HG03025 (cell line): ENCODE measurements at regions not wholly inside any gene's neighbourhood (a gene's known extent, or its start where the extent isn't known, plus 50 kb on each side); places are given as distances from the start of the nearest gene placed in this dataset.
"Not testable (repeated sequence)": the region's sequence is repeated elsewhere in the genome, so short reads cannot be mapped to it uniquely, and the experiment has no call there.

Source experiments
- ATAC-seq: cut with Tn5 transposase; IDR thresholded peaks from one replicate; pipeline ENCODE4 v1.9.1; 2021; ENCODE audit warnings: mild to moderate bottlenecking, moderate library complexity; ENCODE audit not compliant: unreplicated experiment, low FRiP score

- ATAC-seq, result no peak
Measured at GRCh38 chr13:87403748-87404432, 267.3 kb upstream of the SLITRK5 start.

GRCh38 chr13:87426742-87427141 lies 244.4 kb upstream of the SLITRK5 start:
- ATAC-seq, result no peak

GRCh38 chr13:87444135-87444534 lies 227.0 kb upstream of the SLITRK5 start:
- ATAC-seq, result peak; percentile 64

- no peak for ATAC-seq
Measured at GRCh38 chr13:87452281-87452680, 218.9 kb upstream of the SLITRK5 start.

DNA sequence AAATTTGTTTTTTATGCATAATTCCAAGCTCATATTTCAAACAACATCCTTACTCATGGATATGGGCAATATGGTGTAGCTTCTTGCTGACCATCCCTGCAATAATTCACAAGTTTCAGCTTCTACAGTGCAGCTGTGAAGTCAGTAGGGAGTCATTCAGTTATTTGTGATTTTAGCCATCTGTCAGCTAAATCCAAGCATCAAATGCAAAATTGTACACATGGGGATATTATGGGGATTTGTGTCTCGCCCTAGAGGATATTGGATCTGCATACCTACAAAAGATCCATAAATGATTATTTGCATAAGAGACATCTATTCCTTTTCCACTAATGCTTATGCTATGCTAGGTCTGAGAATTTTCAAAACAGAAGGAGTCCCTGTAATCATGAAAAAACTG lies 217.9 kb upstream of the SLITRK5 start:
- ATAC-seq, result no peak

DNA sequence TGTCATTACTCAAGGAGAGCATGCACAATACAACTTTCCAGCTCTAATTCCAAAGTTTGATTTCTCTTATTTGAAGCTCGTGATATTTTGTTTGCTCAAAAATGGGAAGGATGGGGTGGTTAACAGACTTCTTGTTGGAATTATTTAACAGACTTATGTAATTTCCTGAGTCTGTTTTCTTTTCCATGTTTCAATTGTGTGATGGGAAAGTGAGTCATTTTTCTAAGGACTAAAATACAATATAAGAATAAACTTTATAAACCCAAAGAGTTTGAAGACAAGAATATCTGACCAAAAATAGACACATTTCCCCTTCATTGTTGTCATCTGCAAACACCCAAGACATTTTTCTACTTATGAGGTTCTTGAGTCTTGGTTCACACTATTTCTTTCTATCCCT lies 211.8 kb upstream of the SLITRK5 start:
- ATAC-seq, result no peak

DNA sequence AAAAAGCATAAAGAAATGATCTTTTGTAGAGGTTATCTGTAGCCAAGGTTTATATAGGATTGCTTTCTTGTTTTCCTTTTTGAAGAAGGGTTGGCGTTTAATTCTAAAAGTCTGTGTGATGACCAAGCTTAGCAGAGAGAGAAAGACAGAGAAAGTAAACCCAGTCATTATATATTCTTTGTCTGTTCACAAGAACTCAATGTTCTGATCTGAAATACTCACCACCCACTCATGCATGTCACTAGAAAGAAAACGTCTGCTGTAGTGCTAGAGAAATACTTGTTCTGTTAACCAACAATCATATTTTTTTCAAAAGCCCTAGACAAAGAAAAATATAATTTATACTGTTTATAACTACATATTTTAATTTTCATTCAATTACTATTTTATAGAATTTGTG lies 173.7 kb upstream of the SLITRK5 start:
- ATAC-seq, result no peak

- ATAC-seq, result no peak
Measured at GRCh38 chr13:87498681-87499080, 172.5 kb upstream of the SLITRK5 start.

DNA sequence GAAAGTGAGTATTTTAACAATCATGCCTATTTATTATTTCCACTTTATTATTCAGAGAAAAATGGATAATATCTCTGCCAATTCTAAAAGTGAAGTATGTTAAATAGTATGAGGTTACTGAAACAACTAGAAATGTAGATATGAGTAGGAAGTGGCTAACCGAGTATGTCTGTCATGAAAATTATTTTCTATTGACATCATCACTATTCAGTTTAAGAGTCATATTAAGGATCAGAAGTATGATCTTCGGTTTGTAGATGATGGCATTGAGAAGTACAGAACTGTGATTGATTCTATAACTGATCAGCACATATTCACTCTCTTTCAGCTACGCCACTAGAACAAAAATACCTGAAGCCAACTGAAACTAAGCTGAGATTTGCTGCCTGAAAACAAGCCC lies 146.4 kb upstream of the SLITRK5 start:
- no peak for ATAC-seq

- ATAC-seq, result no peak
Measured at GRCh38 chr13:87533776-87534175, 137.4 kb upstream of the SLITRK5 start.

DNA sequence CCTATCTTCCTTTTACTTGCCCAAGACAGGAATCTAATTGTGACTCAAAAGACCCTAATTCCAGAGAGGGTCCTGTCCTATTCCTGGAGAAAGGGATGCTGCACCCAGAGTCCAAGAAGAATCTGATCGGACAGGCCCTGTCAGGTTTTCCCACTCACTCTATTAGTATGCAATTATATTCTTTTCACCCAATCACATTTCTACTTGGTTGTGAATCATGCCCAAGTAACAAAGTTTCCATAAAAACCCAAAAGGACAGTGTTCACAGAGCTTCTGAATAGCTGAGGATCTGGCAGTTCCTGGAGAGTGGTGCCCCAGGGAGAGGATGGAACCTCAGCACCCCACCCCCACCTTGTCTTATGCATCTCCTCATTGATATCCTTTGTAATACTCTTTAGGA lies 135.3 kb upstream of the SLITRK5 start:
- no peak for ATAC-seq

DNA sequence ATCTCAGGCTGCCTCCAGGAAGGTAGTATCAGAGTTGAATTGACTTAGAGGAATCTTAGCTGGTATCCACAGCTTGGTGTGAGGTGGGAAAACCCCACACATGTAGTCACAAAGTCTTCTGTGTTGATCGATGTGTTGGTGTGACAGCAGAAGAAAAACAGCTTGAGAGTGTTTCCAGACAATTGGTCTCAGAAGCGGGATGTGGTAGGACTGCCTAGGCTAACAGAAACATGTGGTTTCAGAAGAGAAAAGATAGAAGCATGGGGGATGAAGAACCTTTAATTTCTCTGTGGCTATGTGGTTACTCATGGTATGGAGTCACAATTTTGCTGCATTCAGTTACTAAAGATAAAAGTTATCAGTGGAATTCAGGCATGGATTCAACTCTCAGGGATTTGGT lies 134.7 kb upstream of the SLITRK5 start:
- ATAC-seq, result peak; percentile 35

DNA sequence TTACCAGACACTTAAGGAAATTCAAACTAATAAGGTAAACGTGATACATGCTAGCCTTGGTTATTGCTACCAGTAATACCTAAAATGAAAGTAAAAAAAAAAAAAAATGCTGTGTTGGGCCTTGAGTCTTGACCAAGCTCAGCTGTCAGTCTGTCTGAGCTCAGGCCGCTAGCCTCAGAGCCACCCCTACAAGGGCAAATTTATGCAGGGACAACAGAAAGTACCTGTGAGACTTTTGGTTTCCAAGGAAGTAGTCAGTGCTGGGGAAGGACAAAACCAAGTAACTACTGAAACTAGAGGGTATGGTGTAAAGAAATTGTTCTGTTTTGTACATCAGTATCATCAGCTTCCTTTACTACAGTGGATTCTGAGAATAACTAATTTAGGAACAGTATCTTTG lies 134.3 kb upstream of the SLITRK5 start:
- ATAC-seq, result peak; percentile 91

GRCh38 chr13:87537951-87538350 lies 133.2 kb upstream of the SLITRK5 start:
- no peak for ATAC-seq

GRCh38 chr13:87538366-87539052 lies 132.7 kb upstream of the SLITRK5 start:
- no peak for ATAC-seq

GRCh38 chr13:87553142-87553541 lies 118.0 kb upstream of the SLITRK5 start:
- ATAC-seq, result no peak

DNA sequence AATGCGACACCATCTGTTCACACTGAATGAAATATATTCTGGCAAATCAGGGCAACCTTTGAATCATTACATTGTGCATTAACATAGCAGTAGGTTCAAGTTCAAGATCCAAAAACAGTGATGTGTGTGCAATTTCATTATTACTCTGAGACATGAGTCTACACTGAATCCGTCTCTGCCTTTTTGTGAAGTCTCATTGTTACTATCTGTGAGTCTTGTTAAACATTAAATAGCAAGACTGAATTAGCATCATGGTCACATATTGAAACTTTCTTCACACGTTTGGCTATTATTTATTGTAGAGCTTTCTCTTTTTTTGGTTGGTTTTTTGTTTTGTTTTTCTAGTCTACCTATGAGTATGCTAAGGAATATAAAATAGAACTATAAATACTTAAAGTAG lies 117.1 kb upstream of the SLITRK5 start:
- ATAC-seq, result no peak

DNA sequence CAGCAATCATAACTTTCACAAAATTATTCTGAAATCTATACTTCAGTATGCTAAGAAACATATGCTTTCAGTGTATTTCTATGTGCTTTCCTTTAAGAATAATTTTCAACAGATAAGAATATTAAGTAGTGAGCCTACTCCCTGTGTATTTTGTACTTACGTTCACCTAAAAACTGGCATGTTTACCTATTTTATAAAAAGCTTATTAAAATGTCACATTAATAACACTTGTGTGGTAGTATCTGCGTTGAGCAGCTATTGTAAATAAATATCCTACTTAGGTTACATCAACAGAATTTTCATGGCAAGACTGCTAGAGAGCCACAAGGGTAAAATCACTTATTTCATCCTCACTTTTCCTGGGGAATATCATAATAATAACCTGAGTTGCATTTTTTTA lies 113.4 kb upstream of the SLITRK5 start:
- no peak for ATAC-seq

GRCh38 chr13:87561580-87561979 lies 109.6 kb upstream of the SLITRK5 start:
- ATAC-seq, result not testable (repeated sequence)

DNA sequence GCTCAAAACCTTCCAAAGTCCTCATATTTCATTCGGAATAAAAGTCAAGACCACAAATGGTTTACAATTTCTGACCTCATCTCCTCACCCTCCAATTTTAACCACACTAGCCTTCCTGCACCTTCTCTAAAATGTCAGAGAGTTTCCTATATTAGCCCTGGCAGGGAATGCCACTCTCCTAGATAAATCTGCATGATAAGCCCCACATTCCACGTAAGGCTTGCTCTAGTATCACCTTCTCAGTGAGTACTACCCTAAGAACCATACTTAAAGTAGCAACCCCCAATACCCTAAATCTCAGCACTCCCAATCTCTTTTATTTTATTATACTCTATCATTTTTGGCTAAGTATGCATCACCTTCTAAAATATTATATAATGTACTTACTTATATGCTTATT lies 100.5 kb upstream of the SLITRK5 start:
- ATAC-seq, result no peak

DNA sequence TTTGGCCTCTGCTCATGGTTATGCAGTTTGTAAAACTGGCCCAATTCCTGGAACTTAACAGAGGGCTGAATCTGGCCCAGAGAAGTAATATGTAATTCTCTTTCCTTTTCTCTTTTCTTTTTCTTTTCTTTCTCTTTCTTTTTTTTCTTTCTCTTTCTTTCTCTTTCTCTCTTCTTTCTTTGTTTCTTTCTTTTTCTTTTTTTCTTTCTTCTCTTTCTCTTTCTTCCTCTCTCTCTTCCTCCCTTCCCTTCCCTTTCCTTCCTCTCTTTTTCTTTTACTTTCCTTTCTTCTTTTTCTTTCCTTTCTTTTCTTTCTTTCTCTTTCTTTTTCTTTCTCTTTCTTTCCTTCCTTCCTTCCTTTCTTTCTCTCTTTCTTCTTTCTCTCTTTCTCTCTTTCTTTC lies 88.8 kb upstream of the SLITRK5 start:
- ATAC-seq, result no peak

DNA sequence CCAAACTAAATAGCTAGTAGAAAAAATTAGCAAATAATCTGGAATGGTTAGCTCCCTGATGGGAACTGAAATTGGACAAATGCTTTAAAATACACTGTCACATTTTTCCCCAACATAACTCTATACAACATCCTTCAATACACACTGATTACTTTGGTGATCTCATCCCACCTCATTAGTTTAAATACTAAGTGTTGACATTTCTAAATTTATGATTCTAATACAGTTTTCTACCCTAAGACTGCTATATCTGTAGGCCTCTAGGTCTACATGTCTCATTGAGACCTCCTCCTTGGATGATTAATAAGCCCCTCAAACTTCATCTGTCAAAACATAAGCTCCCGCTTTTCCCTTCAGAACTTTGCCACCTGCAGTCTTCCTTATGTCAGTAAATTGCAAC lies 80.7 kb upstream of the SLITRK5 start:
- ATAC-seq, result no peak
